ENCODE measurements at regions not wholly inside any gene's neighbourhood (a gene's known extent, or its start where the extent isn't known, plus 50 kb on each side); places are given as distances from the start of the nearest gene placed in this dataset.
"Not testable (repeated sequence)": the region's sequence is repeated elsewhere in the genome, so short reads cannot be mapped to it uniquely, and the experiment has no call there.

DNA sequence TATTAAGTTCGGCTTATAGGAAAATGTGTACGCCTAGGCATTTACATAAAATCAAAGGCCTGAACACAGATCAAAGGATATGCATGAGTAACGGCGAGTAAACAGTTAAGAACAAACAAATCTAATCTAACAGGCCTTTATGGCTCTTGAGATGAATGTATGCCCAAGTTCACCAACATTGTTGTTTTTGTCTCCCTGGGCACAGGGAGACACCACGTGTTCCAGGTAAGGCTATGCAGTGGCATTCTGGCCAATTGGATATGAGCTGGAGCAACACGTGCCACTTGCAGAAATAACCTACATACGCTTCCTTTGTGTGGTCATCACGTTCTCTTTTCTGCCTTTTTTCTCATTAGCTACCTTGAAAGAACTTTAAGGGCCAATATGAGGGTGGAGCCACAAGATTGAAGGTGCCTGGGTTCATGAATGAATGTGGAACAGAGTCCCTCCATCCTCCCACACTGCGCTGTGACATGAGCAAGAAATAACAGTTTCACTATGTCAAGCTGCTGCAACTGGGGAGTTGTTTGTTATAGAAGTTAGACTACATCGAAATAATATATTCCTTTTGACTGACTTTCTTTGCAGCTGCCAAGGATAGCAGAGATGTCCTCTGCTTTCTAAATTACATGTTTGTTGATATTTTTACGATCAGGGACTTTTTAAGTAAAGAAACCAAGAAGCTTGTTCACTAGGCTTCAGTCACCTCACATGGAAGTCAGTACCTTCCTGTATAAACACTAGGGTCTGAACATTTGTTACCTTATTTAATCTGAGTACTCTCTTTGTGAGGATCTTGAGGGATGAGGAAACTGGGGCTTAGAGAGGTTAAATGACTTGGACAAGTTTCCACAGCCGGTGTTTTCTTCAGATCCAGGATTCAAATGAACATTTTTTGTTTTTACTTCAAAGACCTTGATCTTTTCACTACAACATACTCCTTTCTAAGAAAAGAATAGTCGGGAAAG is 427.5 kb upstream of the TBL1XR1 start:
- TF ChIP-seq, protein P1, sequence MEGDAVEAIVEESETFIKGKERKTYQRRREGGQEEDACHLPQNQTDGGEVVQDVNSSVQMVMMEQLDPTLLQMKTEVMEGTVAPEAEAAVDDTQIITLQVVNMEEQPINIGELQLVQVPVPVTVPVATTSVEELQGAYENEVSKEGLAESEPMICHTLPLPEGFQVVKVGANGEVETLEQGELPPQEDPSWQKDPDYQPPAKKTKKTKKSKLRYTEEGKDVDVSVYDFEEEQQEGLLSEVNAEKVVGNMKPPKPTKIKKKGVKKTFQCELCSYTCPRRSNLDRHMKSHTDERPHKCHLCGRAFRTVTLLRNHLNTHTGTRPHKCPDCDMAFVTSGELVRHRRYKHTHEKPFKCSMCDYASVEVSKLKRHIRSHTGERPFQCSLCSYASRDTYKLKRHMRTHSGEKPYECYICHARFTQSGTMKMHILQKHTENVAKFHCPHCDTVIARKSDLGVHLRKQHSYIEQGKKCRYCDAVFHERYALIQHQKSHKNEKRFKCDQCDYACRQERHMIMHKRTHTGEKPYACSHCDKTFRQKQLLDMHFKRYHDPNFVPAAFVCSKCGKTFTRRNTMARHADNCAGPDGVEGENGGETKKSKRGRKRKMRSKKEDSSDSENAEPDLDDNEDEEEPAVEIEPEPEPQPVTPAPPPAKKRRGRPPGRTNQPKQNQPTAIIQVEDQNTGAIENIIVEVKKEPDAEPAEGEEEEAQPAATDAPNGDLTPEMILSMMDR (IDR thresholded peaks at IDR 0.05; ENCODE audit: extremely low read depth, missing control alignments): no peak
- no peak for DNase-seq (ENCODE audit: low spot score)

DNA sequence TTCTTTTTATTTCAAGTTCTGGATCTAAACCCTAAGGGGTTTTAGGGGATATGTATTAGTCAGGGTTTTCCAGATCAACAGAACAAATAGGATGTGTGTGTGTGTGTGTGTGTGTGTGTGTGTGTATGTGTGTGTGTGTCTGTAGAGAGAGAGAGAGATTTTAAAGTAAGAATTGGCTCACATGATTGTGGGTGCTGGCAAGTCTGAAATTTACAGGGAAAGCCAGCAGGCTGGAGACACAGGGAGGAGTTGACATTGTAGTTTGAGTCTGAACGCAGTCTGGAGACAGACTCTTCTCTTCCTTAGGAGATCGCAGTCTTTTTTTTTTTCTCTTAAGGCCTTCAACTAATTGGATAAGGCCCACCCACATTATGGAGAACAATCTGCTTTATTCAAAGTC is 428.8 kb upstream of the TBL1XR1 start:
- TF ChIP-seq, protein P1 (IDR thresholded peaks at IDR 0.05; ENCODE audit: extremely low read depth, missing control alignments): no peak
- DNase-seq (ENCODE audit: low spot score): no peak

DNA sequence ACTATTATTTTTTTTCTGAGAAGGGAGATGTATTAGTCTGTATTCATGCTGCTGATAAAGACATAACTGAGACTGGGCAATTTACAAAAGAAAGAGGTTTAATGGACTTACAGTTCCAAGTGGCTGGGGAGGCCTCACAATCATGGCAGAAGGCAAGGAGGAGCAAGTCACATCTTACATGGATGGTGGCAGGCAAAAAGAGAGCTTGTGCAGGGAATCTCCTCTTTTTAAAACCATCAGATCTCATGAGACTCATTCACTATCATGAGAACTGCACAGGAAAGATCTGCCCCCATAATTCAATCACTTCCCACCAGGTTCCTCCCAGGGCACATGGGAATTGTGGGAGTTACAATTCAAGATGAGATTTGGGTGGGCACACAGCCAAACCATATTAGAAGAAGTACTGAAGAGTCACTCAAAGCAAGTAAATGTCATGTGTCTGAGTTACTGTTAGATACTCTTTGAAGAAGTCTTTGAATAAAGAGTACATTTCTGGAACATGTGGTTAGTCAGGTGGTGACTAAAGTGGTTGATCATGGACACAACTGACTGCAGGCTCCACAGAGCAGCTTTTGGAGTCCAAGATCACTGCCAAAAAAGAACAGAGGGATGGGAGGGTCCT is 430.9 kb upstream of the TBL1XR1 start:
- DNase-seq (ENCODE audit: low spot score): not testable (repeated sequence)

- no peak for DNase-seq (ENCODE audit: low spot score)
- TF ChIP-seq, protein P1 (IDR thresholded peaks at IDR 0.05; ENCODE audit: extremely low read depth, missing control alignments): no peak
Measured at GRCh38 chr3:177629276-177629675, 432.0 kb upstream of the TBL1XR1 start.

GRCh38 chr3:177633671-177634207 is 436.5 kb upstream of the TBL1XR1 start:
- TF ChIP-seq, protein P1 (IDR thresholded peaks at IDR 0.05; ENCODE audit: extremely low read depth, missing control alignments): no peak

GRCh38 chr3:177635601-177636106 is 438.4 kb upstream of the TBL1XR1 start:
- not testable (repeated sequence) for DNase-seq (ENCODE audit: low spot score)

More at GRCh38 chr3:177633671-177634207, 436.5 kb upstream of the TBL1XR1 start:
- no peak for DNase-seq (ENCODE audit: low spot score)

DNA sequence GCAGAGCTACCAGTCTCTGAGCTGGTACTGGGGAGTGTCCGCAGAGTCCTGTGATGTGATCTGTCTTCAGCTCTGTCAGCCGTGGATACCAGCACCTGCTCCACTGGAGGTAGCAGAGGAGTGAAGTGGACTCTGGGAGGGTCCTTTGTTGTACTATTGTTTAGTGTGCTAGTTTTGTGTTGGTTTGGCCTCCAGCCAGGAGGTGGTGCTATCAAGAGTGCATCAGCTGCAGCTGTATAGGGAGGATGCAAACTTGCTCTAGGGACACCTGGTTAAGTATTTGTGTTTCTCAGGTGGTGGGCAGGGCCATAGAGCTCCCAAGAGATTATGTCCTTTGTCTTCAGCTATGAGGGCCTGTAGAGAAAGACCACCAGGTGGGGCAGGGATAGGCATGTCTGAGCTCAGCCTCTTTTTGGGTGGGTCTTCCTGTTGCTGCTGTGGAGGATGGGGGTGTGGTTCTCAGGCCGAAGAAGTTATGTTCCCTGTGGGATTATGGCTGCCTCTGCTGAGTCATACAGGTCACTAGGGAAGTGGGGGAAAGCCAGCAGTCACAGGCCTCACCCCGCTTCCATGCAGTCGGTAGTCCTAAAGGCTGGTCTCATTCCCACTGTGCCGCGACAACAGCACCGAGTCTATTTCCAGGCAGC is 443.2 kb upstream of the TBL1XR1 start:
- TF ChIP-seq, protein P1 (IDR thresholded peaks at IDR 0.05; ENCODE audit: extremely low read depth, missing control alignments): no peak
- no peak for DNase-seq (ENCODE audit: low spot score)

- DNase-seq (ENCODE audit: low spot score): no peak
Measured at GRCh38 chr3:177641206-177641605, 443.9 kb upstream of the TBL1XR1 start.

More at GRCh38 chr3:177641206-177641605, 443.9 kb upstream of the TBL1XR1 start:
- TF ChIP-seq, protein P1 (IDR thresholded peaks at IDR 0.05; ENCODE audit: extremely low read depth, missing control alignments): no peak
